K562 (cell line): ENCODE measurements at regions not wholly inside any gene's neighbourhood (a gene's known extent, or its start where the extent isn't known, plus 50 kb on each side); places are given as distances from the start of the nearest gene placed in this dataset.

Source experiments
- ETS1 ChIP-seq: conservative IDR thresholded peaks from 2 replicates; pipeline ENCODE4 v1.6.1; 2011; ENCODE audit warnings: low read depth, mild to moderate bottlenecking, low read length; ENCODE audit not compliant: control insufficient read depth
- NBN ChIP-seq: fragments of 450-650 bp; IDR thresholded peaks from 2 replicates; pipeline ENCODE4 v1.6.1; 2016; ENCODE audit warnings: low read depth, mild to moderate bottlenecking
- NR0B1 ChIP-seq: fragments of 450-650 bp; IDR thresholded peaks from one replicate; pipeline ENCODE4 v1.6.1; 2018; ENCODE audit warnings: mild to moderate bottlenecking, moderate library complexity; ENCODE audit not compliant: partially characterized antibody
- RBBP5 ChIP-seq: fragments of 200-600 bp; sonication (generic); IDR thresholded peaks from 2 replicates; pipeline ENCODE4 v1.6.1; 2012; ENCODE audit warnings: borderline replicate concordance, mild to moderate bottlenecking, low read length, control low read depth, inconsistent platforms; ENCODE audit not compliant: insufficient read depth, poor library complexity, severe bottlenecking
- SRSF9 ChIP-seq: fragments of 200-400 bp; formaldehyde crosslinking; IDR thresholded peaks from 2 replicates; pipeline ENCODE4 v1.6.1; 2017; ENCODE audit warnings: low read depth, low read length, borderline replicate concordance
- YY1 ChIP-seq, 3 experiments: IDR thresholded peaks; 2 replicates each; pipeline ENCODE4 v1.6.1; 2011; ENCODE audit warnings: low read length in 2 of 3, mild to moderate bottlenecking in 2 of 3, moderate library complexity in 2 of 3, borderline replicate concordance in 1 of 3, control low read depth in 1 of 3, low read depth in 1 of 3; ENCODE audit not compliant: insufficient read depth in 3 of 3, insufficient replicate concordance in 2 of 3, control insufficient read depth in 1 of 3, insufficient read length in 1 of 3; ENCODE audit errors: extremely low read depth in 1 of 3
- TF ChIP-seq, protein P1 (sequence below): sonication (generic); formaldehyde crosslinking; IDR thresholded peaks from 2 replicates; pipeline ENCODE4 v1.9.0; 2022; ENCODE audit warnings: mild to moderate bottlenecking, missing genetic modification reagents

GRCh38 chr9:115804206-115804605, 349.4 kb upstream of the PAPPA start (continued):
- TF ChIP-seq, protein P1, sequence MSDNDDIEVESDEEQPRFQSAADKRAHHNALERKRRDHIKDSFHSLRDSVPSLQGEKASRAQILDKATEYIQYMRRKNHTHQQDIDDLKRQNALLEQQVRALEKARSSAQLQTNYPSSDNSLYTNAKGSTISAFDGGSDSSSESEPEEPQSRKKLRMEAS (CRISPR knock-in tag) = no peak
- TF ChIP-seq ETS1 (no peak), RBBP5 (no peak), NBN (no peak), NR0B1 (no peak), SRSF9 (no peak), YY1 (IDR thresholded peaks at IDR 0.05; ENCODE audit: borderline replicate concordance in 1 of 3, control insufficient read depth in 1 of 3, extremely low read depth in 1 of 3, insufficient read depth in 3 of 3, insufficient read length in 1 of 3, insufficient replicate concordance in 2 of 3, low read depth in 1 of 3, low read length in 2 of 3) (no peak)
